NCI-H2196 treated with DMSO at 0.1 percent for 48 hours (cell line): ENCODE measurements at regions not wholly inside any gene's neighbourhood (a gene's known extent, or its start where the extent isn't known, plus 50 kb on each side); places are given as distances from the start of the nearest gene placed in this dataset.
"Not testable (repeated sequence)": the region's sequence is repeated elsewhere in the genome, so short reads cannot be mapped to it uniquely, and the experiment has no call there.

Experiments used
- DNase-seq: peaks from one replicate; lab custom pipeline; 2025; ENCODE audit not compliant: unreplicated experiment; lab: John Stamatoyannopoulos, UW

DNA sequence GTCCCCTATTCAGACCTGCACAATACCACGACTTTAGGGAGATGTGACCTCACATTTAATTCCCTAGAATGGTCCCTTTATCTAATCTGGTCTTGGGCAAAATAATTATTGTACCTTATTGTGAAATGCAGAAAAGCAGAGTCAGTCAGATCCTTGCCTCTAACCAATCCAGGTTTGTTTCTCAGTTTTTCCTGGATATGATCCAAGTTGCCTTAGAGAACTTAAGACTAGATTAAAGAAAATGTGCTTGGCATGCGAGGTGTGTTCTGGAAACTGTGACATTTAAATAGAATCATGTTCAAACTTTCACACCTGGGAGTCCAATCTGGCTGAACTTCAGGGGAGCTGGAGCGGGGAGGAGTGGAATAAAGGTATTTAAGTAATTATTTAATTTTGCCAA lies 696.2 kb downstream of the DNAH5 start:
- no peak for DNase-seq

GRCh38 chr5:13246053-13246452 lies 698.4 kb downstream of the DNAH5 start:
- DNase-seq: no peak

- DNase-seq: no peak
Measured at GRCh38 chr5:13244151-13244550, 700.3 kb downstream of the DNAH5 start.

DNA sequence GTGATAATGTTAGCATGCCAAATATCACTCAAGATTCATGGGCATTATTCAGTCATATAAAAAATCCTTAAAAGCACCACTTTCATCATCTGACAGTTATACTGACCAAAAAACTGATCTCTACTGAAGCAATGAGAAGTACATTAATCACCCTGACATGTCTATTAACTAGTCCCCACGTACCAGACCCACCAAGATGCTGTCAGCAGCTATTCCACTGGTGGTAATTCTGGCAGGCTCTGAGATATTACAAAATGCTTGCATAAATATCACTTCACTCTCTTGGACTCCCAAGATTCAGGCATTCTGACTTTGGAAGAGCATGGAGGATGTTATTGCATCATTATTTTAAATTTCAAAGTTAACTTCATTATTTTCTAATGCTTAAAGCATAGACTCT lies 717.0 kb downstream of the DNAH5 start:
- DNase-seq: no peak

DNA sequence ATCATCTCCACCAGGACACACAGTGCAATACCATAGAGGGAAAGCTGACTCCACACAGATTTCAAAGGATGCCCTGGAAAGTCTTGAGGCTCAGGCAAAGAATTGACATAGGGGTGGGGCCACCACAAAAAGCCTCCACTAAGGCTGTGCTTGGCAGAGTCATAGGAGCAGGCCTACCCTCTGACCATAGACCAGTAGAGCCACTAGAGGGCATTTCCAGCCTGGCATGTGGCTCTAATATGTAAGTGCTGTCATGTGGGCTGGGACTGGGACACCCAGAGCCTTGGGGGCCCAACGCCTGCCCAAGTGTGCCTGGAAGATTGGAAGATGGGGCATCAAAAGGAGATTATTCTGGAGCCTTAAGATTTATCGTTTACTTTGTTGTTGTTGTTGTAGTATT lies 726.0 kb downstream of the DNAH5 start:
- DNase-seq: no peak

GRCh38 chr5:13217636-13218035 lies 726.9 kb downstream of the DNAH5 start:
- no peak for DNase-seq

- DNase-seq: no peak
Measured at GRCh38 chr5:13215806-13216205, 728.7 kb downstream of the DNAH5 start.

DNA sequence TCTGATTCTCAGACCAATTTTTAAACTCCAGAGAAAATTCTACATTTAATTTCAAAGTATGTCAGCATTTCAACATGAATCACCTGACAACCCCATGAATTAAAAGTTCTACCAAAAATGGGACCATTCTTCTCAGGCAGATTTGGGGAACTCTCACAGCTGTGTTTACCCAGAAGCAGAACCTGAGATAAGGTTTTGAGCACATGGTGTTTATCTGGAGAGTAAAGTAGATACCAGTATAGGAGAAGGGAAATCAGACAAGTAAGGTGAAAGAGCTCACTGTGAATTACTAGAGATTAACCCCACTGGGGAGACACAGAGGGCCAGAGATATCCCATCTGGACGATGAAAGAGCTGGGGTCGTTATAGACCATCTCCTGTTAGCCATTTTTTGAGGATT lies 729.1 kb downstream of the DNAH5 start:
- no peak for DNase-seq

- DNase-seq: no peak
Measured at GRCh38 chr5:13214182-13214581, 730.3 kb downstream of the DNAH5 start.

DNA sequence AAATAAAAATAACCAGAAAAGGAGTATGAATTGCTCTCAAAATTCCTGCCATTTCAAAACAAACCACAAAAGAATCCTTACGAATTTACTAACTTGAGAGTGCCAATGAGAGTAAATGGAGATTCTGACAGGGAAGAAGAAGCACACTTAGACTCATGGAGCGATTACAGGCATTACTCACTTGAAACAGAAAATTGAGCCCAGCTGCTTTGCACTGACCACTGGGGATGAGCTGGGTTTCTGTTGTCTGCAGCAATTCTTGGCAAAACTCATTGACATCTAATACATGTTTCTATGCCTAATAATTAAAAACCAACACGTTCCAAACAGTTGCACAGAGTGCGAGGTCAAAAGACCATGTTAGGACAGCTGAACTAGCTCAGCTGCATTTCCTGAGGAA lies 731.6 kb downstream of the DNAH5 start:
- no peak for DNase-seq

DNA sequence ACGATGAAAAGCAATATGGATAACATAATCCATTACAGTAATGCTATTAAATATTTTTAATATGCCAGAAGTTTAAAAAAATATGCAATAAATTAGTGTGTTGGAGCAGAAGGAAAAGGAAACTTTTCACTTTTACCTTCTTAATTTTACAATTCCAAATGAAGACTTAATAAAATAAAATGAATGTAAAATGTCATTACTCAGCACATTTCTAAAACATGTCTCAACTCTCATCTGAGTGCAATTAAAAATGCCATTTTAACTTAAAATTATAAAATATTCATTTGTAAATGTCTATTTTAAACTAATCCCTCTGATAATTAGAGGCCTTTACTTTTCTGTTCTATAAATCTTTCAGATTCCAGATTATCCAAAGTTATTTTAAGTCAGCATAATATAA lies 733.4 kb downstream of the DNAH5 start:
- no peak for DNase-seq

DNA sequence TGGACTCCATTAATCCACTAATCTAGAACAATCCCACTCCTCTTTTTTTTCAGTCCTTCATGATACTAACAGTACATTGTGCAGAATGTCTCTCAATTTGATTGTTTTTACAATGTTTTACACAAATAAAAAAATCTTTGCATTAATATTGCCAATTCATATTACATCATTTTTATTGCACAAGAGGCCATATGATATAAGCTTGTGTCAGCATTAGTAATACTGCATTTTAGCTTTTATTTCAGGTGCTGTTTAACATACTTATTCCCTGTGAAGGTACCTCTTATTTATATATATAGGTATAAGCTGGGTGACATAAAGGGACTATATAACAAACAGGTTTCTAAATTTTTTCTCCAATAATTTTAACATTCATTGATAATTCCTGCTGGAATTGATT lies 737.4 kb downstream of the DNAH5 start:
- no peak for DNase-seq

GRCh38 chr5:13201022-13201421 lies 743.5 kb downstream of the DNAH5 start:
- DNase-seq: no peak

DNA sequence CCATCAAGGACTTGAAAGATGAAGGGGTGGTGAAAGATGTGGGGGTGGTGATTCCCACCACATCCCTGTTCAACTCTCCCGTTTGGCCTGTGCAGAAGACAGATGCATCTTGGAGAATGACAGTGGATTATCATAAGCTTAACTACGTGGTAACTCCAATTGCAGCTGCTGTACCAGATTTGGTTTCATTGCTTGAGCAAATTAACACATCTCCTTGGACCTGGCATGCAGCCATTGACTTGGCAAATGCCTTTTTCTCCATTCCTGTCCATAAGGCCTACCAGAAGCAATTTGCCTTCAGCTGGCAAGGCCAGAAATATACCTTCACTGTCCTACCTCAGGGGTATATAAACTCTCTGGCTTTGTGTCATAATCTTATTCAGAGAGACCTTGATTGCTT lies 746.3 kb downstream of the DNAH5 start:
- DNase-seq: not testable (repeated sequence)

DNA sequence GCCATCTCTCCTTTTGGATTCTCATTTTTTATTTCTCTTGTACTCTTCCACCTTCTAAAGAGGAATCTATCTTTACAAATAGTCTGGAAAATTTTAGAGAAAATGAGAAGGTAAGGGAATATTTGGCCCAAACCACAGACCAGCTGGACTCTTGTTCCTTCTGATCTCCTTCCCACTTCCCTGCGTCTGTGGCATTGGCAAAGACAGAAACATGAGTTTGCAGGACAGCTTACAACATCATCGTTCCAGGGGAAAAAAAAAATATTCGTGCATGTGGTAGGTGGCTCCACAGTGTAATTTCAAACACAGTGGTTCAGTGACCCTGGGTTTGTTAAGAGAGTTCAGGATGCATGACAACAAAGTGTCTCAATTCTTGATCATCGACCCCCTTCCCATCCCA lies 755.0 kb downstream of the DNAH5 start:
- no peak for DNase-seq

- no peak for DNase-seq
Measured at GRCh38 chr5:13188371-13188770, 756.1 kb downstream of the DNAH5 start.

DNA sequence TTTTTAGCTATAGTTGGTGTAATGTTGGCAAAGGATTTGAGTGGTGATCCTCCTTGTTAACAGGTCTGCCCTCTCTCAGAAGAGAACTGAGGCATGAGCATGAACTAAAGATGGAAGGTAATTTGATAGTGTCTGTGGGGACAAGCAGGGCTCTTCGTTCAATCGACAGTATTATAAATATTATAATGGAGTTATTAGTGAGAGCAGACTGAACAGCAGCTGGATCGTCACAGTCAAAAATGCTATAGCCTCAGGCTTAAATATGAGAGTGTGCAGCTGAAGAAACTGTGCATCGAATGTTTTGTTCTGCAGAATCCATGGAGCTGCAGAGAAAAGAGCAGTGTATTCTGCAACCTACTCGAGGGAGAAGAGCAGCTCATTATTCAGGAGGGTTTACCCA lies 757.3 kb downstream of the DNAH5 start:
- no peak for DNase-seq

- DNase-seq: no peak
Measured at GRCh38 chr5:13186177-13186576, 758.3 kb downstream of the DNAH5 start.

DNA sequence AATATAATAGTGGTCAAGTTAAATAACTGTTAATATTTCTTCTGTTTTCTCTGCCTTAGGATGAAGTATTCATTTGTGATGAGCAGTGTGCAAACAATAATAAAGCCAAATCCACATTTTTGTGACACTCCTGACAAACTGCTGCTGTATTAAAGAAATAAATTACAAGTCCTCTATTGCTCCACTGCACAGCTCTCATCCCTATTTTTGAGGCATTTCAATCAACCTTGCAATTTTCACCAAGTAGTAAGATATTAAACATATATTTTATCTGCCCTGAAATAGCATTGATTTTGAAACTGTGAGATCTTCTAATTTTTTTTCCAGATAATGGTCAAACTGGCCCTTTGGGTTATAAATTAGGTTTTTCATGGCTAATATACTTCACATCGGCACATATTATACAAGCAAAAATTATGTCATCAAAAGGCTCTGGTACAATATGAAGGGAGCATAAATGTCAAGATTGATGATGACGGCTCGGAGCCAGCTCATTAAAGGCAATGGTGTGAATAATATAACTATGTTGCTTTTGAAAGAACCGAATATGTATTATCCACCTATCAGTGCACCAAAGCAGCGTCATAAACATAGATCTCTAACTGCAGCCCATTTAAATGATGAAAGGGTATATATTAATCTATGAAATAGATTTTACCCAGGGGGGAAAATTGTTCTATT lies 764.9 kb downstream of the DNAH5 start:
- no peak for DNase-seq

GRCh38 chr5:13143630-13144029 lies 800.9 kb downstream of the DNAH5 start:
- no peak for DNase-seq

DNA sequence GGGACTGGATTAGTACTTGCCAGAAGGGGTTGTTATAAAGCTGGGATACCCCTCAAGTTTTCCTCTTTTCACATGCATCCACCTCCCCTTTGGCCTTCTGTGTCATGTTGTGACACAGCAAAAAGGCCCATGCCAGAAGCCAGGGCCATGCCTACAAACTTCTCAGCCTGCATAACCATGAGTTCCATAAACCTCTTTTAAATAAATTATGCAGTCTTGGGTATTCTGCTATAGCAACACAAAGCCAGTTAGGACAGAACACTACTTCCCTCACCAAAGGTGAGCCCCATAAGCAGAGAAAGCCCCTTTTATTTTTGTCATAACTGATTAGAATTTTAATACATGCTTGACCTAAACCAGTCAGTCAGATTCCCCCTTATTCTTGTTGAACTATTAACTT lies 801.3 kb downstream of the DNAH5 start:
- no peak for DNase-seq

- DNase-seq: no peak
Measured at GRCh38 chr5:13133951-13134350, 810.5 kb downstream of the DNAH5 start.

DNA sequence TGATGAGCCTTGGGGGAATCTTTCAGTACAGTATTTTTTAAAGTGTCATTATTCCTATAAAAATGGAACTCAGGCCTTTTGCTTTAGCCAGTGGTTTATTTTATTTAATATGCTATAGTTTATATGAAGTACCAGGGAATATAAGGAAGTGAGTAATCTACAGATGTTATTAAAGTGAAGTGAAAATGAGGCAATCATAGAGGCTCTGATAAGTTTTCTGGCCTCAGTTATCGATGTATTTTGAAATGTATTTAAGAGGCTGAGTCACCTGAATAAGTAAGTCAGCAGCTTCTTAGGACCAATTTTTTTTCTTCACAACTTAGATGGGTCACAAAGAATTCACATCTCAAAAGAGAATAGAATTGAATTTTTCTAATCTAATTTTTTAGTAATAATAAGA lies 829.0 kb downstream of the DNAH5 start:
- no peak for DNase-seq

DNA sequence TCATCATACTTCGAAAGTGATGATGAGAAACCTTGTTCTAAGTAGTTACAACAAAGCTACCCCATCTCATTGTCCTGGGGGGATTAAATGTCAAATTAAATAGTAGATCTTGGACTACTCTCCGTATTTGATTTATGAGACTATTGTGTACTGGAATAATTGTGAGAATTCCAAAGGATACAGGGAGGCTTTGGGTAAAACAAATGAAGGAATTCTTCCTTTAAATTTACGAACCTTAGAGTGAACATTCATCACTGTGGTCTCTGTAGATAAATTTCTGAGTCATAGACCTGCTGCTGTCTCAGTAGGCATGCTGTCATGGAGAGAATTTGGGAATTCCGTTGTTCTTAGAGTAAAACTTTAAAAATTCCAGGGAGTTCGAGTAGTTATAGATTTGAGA lies 836.2 kb downstream of the DNAH5 start:
- no peak for DNase-seq
